Endothelial cell of umbilical vein (primary cell): ENCODE measurements at regions not wholly inside any gene's neighbourhood (a gene's known extent, or its start where the extent isn't known, plus 50 kb on each side); places are given as distances from the start of the nearest gene placed in this dataset.

Experiments
- EZH2 ChIP-seq: IDR thresholded peaks from 2 replicates; pipeline ENCODE4 v1.6.1; 2012; ENCODE audit warnings: borderline replicate concordance, low read depth, mild to moderate bottlenecking, moderate library complexity, low read length, inconsistent platforms; ENCODE audit not compliant: severe bottlenecking
- FOS ChIP-seq: IDR thresholded peaks from 2 replicates; pipeline ENCODE4 v1.6.1; 2011; ENCODE audit warnings: mild to moderate bottlenecking, low read length, moderate library complexity, borderline replicate concordance; ENCODE audit not compliant: insufficient read depth
- GATA2 ChIP-seq: IDR thresholded peaks from 2 replicates; pipeline ENCODE4 v1.7.0; 2011; ENCODE audit warnings: low read depth, mild to moderate bottlenecking, moderate library complexity, mixed read lengths, low read length; ENCODE audit not compliant: insufficient read length, insufficient read depth
- MAX ChIP-seq: IDR thresholded peaks from 2 replicates; pipeline ENCODE4 v1.6.1; 2011; ENCODE audit not compliant: insufficient read depth, insufficient read length
- MYC ChIP-seq: IDR thresholded peaks from one replicate; pipeline ENCODE4 v1.6.1; 2011; ENCODE audit warnings: mild to moderate bottlenecking, low read depth, low read length
- POLR2A ChIP-seq: IDR thresholded peaks from 2 replicates; pipeline ENCODE4 v1.6.1; 2012; ENCODE audit warnings: low read depth, mild to moderate bottlenecking, control low read depth, low read length
- POLR2AphosphoS5 ChIP-seq: IDR thresholded peaks from 2 replicates; pipeline ENCODE4 v1.6.1; 2012; ENCODE audit warnings: low read depth, mild to moderate bottlenecking, control low read depth, low read length, moderate library complexity; ENCODE audit not compliant: insufficient read depth
- TF ChIP-seq, protein P1 (sequence below), 2 donors: IDR thresholded peaks; 1 replicate in 1 of 2; 2 replicates in 1 of 2; pipeline ENCODE4 v1.5.1; 2011; ENCODE audit warnings: low read length in 2 of 2, mild to moderate bottlenecking in 2 of 2, moderate library complexity in 2 of 2, control low read depth in 1 of 2, inconsistent platforms in 1 of 2, low read depth in 1 of 2; ENCODE audit not compliant: insufficient read depth in 1 of 2; ENCODE audit errors: extremely low read depth in 1 of 2

DNA sequence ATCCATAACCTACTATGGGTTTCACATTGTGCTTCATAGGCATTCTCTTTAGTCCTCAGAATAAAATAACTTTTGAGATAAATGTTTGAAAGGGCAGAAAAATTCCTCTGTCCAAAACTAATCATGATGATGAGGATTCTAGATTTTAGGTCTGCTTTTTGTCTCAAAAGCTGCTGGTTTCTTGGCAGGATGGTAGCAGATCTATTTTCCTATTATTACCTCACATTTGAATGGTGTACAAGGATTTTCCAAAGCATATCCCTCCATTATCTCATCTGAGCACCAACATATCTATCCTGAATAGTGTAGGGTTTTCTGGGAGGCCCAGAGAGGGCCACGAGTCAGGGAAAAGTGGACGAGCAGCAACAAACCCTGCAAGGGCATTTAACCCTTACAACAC, 201.9 kb downstream of the PLPP3 start:
- TF ChIP-seq EZH2, result no peak
- TF ChIP-seq, protein P1, sequence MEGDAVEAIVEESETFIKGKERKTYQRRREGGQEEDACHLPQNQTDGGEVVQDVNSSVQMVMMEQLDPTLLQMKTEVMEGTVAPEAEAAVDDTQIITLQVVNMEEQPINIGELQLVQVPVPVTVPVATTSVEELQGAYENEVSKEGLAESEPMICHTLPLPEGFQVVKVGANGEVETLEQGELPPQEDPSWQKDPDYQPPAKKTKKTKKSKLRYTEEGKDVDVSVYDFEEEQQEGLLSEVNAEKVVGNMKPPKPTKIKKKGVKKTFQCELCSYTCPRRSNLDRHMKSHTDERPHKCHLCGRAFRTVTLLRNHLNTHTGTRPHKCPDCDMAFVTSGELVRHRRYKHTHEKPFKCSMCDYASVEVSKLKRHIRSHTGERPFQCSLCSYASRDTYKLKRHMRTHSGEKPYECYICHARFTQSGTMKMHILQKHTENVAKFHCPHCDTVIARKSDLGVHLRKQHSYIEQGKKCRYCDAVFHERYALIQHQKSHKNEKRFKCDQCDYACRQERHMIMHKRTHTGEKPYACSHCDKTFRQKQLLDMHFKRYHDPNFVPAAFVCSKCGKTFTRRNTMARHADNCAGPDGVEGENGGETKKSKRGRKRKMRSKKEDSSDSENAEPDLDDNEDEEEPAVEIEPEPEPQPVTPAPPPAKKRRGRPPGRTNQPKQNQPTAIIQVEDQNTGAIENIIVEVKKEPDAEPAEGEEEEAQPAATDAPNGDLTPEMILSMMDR (IDR thresholded peaks at IDR 0.05; ENCODE audit: extremely low read depth in 1 of 2, insufficient read depth in 1 of 2, low read depth in 1 of 2, low read length in 2 of 2), result no peak
- TF ChIP-seq MYC, result no peak
- no peak for TF ChIP-seq POLR2A
- no peak for TF ChIP-seq MAX
- no peak for TF ChIP-seq POLR2AphosphoS5
- no peak for TF ChIP-seq FOS
- TF ChIP-seq GATA2, result no peak
